Upper lobe of left lung (tissue), 4 donors: ENCODE measurements at regions not wholly inside any gene's neighbourhood (a gene's known extent, or its start where the extent isn't known, plus 50 kb on each side); places are given as distances from the start of the nearest gene placed in this dataset.

Source experiments
- EP300 ChIP-seq, 4 donors: sonication (generic); formaldehyde crosslinking; IDR thresholded peaks; one replicate each; pipeline ENCODE4 v1.5.1; 2017; ENCODE audit warnings: antibody characterized with exemption in 4 of 4, control low read depth in 2 of 4
- POLR2A ChIP-seq, 4 donors: fragments of 450-650 bp; IDR thresholded peaks; one replicate each; pipeline ENCODE4 v1.5.1; 2016 to 2017; ENCODE audit warnings: antibody characterized with exemption in 4 of 4, mild to moderate bottlenecking in 2 of 4
- TF ChIP-seq, protein P1 (sequence below), 6 experiments: fragments of 450-650 bp in 4 of 6; fragments of 200-600 bp in 2 of 6; sonication (generic) in 2 of 6; IDR thresholded peaks; one replicate each; pipeline ENCODE4 v1.5.1; 2016 to 2019; ENCODE audit warnings: antibody characterized with exemption in 6 of 6

- TF ChIP-seq, protein P1, sequence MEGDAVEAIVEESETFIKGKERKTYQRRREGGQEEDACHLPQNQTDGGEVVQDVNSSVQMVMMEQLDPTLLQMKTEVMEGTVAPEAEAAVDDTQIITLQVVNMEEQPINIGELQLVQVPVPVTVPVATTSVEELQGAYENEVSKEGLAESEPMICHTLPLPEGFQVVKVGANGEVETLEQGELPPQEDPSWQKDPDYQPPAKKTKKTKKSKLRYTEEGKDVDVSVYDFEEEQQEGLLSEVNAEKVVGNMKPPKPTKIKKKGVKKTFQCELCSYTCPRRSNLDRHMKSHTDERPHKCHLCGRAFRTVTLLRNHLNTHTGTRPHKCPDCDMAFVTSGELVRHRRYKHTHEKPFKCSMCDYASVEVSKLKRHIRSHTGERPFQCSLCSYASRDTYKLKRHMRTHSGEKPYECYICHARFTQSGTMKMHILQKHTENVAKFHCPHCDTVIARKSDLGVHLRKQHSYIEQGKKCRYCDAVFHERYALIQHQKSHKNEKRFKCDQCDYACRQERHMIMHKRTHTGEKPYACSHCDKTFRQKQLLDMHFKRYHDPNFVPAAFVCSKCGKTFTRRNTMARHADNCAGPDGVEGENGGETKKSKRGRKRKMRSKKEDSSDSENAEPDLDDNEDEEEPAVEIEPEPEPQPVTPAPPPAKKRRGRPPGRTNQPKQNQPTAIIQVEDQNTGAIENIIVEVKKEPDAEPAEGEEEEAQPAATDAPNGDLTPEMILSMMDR (IDR thresholded peaks at IDR 0.05), result no peak
- TF ChIP-seq POLR2A (IDR thresholded peaks at IDR 0.05) (no peak), EP300 (IDR thresholded peaks at IDR 0.05) (no peak)
These were observed 908.0 kb upstream of the ROBO1 start for GRCh38 chr3:80675790-80676189.
